ENCODE measurements at regions not wholly inside any gene's neighbourhood (a gene's known extent, or its start where the extent isn't known, plus 50 kb on each side); places are given as distances from the start of the nearest gene placed in this dataset.

- H3K27ac ChIP-seq (ENCODE audit: low read depth in 2 of 2, low read length in 2 of 2): no peak overlapping the region
- H3K9me3 ChIP-seq (ENCODE audit: control insufficient read depth in 2 of 2, low read length in 2 of 2): no peaks in the 10 kb centered on the region
These were observed 255.1 kb downstream of the PTPRC start for GRCh38 chr1:198893763-198894444.

DNA sequence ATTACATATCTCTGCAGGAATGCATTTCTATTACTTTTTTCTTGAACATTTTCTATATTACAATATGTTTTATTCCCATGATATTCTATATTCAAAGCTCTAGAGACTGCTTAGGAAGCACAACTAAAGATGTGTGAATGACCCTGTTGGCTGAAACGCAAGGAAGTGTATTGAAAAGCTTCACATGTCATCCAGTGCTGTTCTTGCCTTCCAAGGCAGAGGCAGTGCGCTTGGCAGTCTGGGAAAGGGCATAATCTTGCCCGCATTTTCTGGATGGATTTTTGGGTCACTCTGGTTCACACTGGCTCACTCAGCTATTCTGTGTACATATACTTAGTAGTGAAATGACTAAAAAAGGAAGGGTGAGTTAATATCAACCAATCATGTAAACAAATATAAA, 262.4 kb downstream of the PTPRC start:
- H3K27ac ChIP-seq (ENCODE audit: low read depth in 2 of 2, low read length in 2 of 2): no peak overlapping the region
- H3K9me3 ChIP-seq (ENCODE audit: control insufficient read depth in 2 of 2, low read length in 2 of 2): no peaks in the 10 kb centered on the region
- H3K36me3 ChIP-seq (ENCODE audit: control insufficient read depth in 2 of 2, insufficient read depth in 2 of 2, low read length in 2 of 2): no peaks in the 10 kb centered on the region
- H3K9ac ChIP-seq (ENCODE audit: low read depth in 1 of 2, low read length in 2 of 2): no peak overlapping the region
- no peaks in the 10 kb centered on the region for H3K4me1 ChIP-seq (ENCODE audit: control insufficient read depth in 2 of 2, insufficient read depth in 2 of 2, low read length in 2 of 2)
- no peaks in the 10 kb centered on the region for H3K27me3 ChIP-seq (ENCODE audit: control insufficient read depth in 2 of 2, insufficient read depth in 2 of 2, low read length in 2 of 2)
- H3K4me3 ChIP-seq (ENCODE audit: low read length in 2 of 2): no peak overlapping the region

More at GRCh38 chr1:198893763-198894444, 255.1 kb downstream of the PTPRC start:
- H3K27me3 ChIP-seq (ENCODE audit: control insufficient read depth in 2 of 2, insufficient read depth in 2 of 2, low read length in 2 of 2): no peaks in the 10 kb centered on the region
- H3K4me3 ChIP-seq (ENCODE audit: low read length in 2 of 2): no peak overlapping the region
- H3K4me1 ChIP-seq (ENCODE audit: control insufficient read depth in 2 of 2, insufficient read depth in 2 of 2, low read length in 2 of 2): no peaks in the 10 kb centered on the region
- H3K36me3 ChIP-seq (ENCODE audit: control insufficient read depth in 2 of 2, insufficient read depth in 2 of 2, low read length in 2 of 2): no peaks in the 10 kb centered on the region
- H3K9ac ChIP-seq (ENCODE audit: low read depth in 1 of 2, low read length in 2 of 2): no peak overlapping the region

DNA sequence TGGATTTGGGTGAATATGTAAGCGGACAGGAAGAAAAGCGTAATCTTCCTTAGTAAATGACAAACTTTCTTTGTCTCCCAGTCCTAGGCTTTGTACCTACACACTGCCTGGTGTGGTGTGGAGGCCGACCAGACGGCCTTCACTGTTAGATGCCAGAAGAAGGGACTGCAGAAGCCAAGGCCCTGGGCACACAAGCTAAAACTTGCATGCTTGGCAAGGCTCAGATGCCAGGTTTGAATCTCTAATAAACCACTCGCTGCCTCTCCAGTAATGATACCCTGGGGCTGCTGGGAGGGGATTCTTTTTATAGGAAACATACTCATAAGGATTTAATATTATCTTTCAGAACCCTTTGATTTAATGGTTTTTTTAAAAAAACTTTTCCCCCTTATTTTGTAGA, 263.8 kb downstream of the PTPRC start:
- H3K36me3 ChIP-seq (ENCODE audit: control insufficient read depth in 2 of 2, insufficient read depth in 2 of 2, low read length in 2 of 2): no peaks in the 10 kb centered on the region
- no peaks in the 10 kb centered on the region for H3K9me3 ChIP-seq (ENCODE audit: control insufficient read depth in 2 of 2, low read length in 2 of 2)
- no peak overlapping the region for H3K27ac ChIP-seq (ENCODE audit: low read depth in 2 of 2, low read length in 2 of 2)
- no peak overlapping the region for H3K4me3 ChIP-seq (ENCODE audit: low read length in 2 of 2)
- H3K4me1 ChIP-seq (ENCODE audit: control insufficient read depth in 2 of 2, insufficient read depth in 2 of 2, low read length in 2 of 2): no peaks in the 10 kb centered on the region
- no peaks in the 10 kb centered on the region for H3K27me3 ChIP-seq (ENCODE audit: control insufficient read depth in 2 of 2, insufficient read depth in 2 of 2, low read length in 2 of 2)
- H3K9ac ChIP-seq (ENCODE audit: low read depth in 1 of 2, low read length in 2 of 2): no peak overlapping the region

GRCh38 chr1:198903203-198903602, 264.4 kb downstream of the PTPRC start:
- no peaks in the 10 kb centered on the region for H3K36me3 ChIP-seq (ENCODE audit: control insufficient read depth in 2 of 2, insufficient read depth in 2 of 2, low read length in 2 of 2)
- no peaks in the 10 kb centered on the region for H3K27me3 ChIP-seq (ENCODE audit: control insufficient read depth in 2 of 2, insufficient read depth in 2 of 2, low read length in 2 of 2)
- H3K9ac ChIP-seq (ENCODE audit: low read depth in 1 of 2, low read length in 2 of 2): no peak overlapping the region
- no peaks in the 10 kb centered on the region for H3K4me1 ChIP-seq (ENCODE audit: control insufficient read depth in 2 of 2, insufficient read depth in 2 of 2, low read length in 2 of 2)
- H3K27ac ChIP-seq (ENCODE audit: low read depth in 2 of 2, low read length in 2 of 2): no peak overlapping the region
- no peak overlapping the region for H3K4me3 ChIP-seq (ENCODE audit: low read length in 2 of 2)
- H3K9me3 ChIP-seq (ENCODE audit: control insufficient read depth in 2 of 2, low read length in 2 of 2): no peaks in the 10 kb centered on the region

- no peaks in the 10 kb centered on the region for H3K9me3 ChIP-seq (ENCODE audit: control insufficient read depth in 2 of 2, low read length in 2 of 2)
- H3K9ac ChIP-seq (ENCODE audit: low read depth in 1 of 2, low read length in 2 of 2): no peak overlapping the region
- H3K36me3 ChIP-seq (ENCODE audit: control insufficient read depth in 2 of 2, insufficient read depth in 2 of 2, low read length in 2 of 2): no peaks in the 10 kb centered on the region
- no peaks in the 10 kb centered on the region for H3K4me1 ChIP-seq (ENCODE audit: control insufficient read depth in 2 of 2, insufficient read depth in 2 of 2, low read length in 2 of 2)
- no peak overlapping the region for H3K4me3 ChIP-seq (ENCODE audit: low read length in 2 of 2)
- H3K27ac ChIP-seq (ENCODE audit: low read depth in 2 of 2, low read length in 2 of 2): no peak overlapping the region
- no peaks in the 10 kb centered on the region for H3K27me3 ChIP-seq (ENCODE audit: control insufficient read depth in 2 of 2, insufficient read depth in 2 of 2, low read length in 2 of 2)
These were observed 264.8 kb downstream of the PTPRC start for GRCh38 chr1:198903621-198904020.

DNA sequence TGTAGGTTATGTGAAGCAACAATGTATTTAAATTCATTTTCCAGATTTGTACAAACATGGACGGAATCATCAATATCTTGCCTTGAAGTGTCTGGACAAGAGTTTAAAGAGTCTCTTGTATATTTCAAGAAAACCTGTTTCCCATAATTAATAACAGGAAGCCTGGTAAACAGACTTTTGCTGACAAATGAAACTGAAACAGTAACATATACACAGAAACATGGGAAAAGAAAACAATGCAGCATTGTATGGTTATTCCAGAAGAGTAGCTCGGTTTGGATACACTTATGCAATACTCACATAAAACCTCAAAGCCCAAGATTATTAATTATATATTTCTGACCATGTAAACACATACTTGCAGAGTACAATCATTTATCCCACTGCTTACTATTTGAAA, 265.5 kb downstream of the PTPRC start:
- no peaks in the 10 kb centered on the region for H3K27me3 ChIP-seq (ENCODE audit: control insufficient read depth in 2 of 2, insufficient read depth in 2 of 2, low read length in 2 of 2)
- H3K9me3 ChIP-seq (ENCODE audit: control insufficient read depth in 2 of 2, low read length in 2 of 2): no peaks in the 10 kb centered on the region
- H3K9ac ChIP-seq (ENCODE audit: low read depth in 1 of 2, low read length in 2 of 2): no peak overlapping the region
- H3K4me3 ChIP-seq (ENCODE audit: low read length in 2 of 2): no peak overlapping the region
- H3K4me1 ChIP-seq (ENCODE audit: control insufficient read depth in 2 of 2, insufficient read depth in 2 of 2, low read length in 2 of 2): no peaks in the 10 kb centered on the region
- H3K27ac ChIP-seq (ENCODE audit: low read depth in 2 of 2, low read length in 2 of 2): no peak overlapping the region
- H3K36me3 ChIP-seq (ENCODE audit: control insufficient read depth in 2 of 2, insufficient read depth in 2 of 2, low read length in 2 of 2): no peaks in the 10 kb centered on the region

DNA sequence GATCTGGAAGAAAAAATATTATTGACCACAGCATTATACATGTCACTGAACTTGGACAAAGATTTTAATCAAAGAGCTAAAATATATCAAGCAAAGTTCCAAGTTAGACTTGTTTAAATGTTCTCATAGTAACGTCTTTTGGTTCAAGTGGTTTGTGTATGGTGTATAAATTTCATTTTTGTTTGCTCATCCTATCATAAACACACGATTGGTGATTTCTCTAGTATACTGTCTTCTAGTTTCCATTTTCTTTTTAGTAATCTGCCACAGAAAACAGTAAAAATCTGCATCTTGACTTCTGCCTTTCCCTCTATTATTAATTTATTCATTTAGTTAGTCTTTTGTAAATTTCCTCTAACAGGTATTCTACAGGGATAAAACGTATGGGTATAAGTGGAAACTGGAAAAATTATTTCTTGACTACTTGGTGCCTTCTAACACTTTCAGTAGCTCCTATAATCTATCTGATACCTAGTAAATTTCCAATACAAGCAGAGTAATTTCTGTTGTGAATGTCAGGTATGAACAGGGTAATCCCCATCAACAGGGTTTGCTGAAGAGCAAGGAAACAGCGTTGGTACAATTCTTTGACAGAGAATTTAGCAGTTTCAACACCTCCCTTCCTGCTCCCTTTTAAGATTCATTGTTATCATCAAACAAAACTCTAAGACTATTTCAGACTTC, 268.0 kb downstream of the PTPRC start:
- Histone ChIP-seq H3K9me3 (ENCODE audit: control insufficient read depth in 2 of 2, low read length in 2 of 2) (no peaks in the 10 kb centered on the region), H3K4me3 (ENCODE audit: low read length in 2 of 2) (no peak overlapping the region), H3K4me1 (ENCODE audit: control insufficient read depth in 2 of 2, insufficient read depth in 2 of 2, low read length in 2 of 2) (no peaks in the 10 kb centered on the region), H3K36me3 (ENCODE audit: control insufficient read depth in 2 of 2, insufficient read depth in 2 of 2, low read length in 2 of 2) (no peaks in the 10 kb centered on the region), H3K27me3 (ENCODE audit: control insufficient read depth in 2 of 2, insufficient read depth in 2 of 2, low read length in 2 of 2) (no peaks in the 10 kb centered on the region), H3K9ac (ENCODE audit: low read depth in 1 of 2, low read length in 2 of 2) (no peak overlapping the region), H3K27ac (ENCODE audit: low read depth in 2 of 2, low read length in 2 of 2) (no peak overlapping the region)

GRCh38 chr1:198907423-198907746, 268.5 kb downstream of the PTPRC start:
- H3K4me1 ChIP-seq (ENCODE audit: control insufficient read depth in 2 of 2, insufficient read depth in 2 of 2, low read length in 2 of 2): no peaks in the 10 kb centered on the region
- no peak overlapping the region for H3K27ac ChIP-seq (ENCODE audit: low read depth in 2 of 2, low read length in 2 of 2)

DNA sequence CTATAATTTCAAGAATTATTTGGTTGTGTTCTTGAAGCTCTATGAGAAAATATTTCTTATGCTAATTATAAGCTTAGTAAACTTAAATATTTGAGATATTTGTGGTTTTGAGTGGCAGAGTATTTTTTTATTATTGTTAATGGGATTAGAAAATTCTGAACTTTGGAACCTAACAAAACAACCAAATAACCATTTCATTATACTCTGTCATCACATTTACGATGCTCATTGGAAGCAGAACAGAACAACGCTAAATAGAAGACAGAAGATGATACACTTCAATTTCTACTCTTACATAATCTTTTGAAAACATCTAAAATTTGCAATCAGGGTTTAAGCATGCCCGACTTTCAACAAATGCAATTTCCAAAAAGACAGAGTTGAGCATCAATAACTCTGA, 270.2 kb downstream of the PTPRC start:
- H3K4me1 ChIP-seq (ENCODE audit: control insufficient read depth in 2 of 2, insufficient read depth in 2 of 2, low read length in 2 of 2): no peaks in the 10 kb centered on the region
- no peaks in the 10 kb centered on the region for H3K27me3 ChIP-seq (ENCODE audit: control insufficient read depth in 2 of 2, insufficient read depth in 2 of 2, low read length in 2 of 2)
- no peak overlapping the region for H3K9ac ChIP-seq (ENCODE audit: low read depth in 1 of 2, low read length in 2 of 2)
- H3K27ac ChIP-seq (ENCODE audit: low read depth in 2 of 2, low read length in 2 of 2): no peak overlapping the region
- no peaks in the 10 kb centered on the region for H3K36me3 ChIP-seq (ENCODE audit: control insufficient read depth in 2 of 2, insufficient read depth in 2 of 2, low read length in 2 of 2)
- H3K9me3 ChIP-seq (ENCODE audit: control insufficient read depth in 2 of 2, low read length in 2 of 2): no peaks in the 10 kb centered on the region
- no peak overlapping the region for H3K4me3 ChIP-seq (ENCODE audit: low read length in 2 of 2)

More at GRCh38 chr1:198907423-198907746, 268.5 kb downstream of the PTPRC start:
- Histone ChIP-seq H3K9ac (ENCODE audit: low read depth in 1 of 2, low read length in 2 of 2) (no peak overlapping the region), H3K9me3 (ENCODE audit: control insufficient read depth in 2 of 2, low read length in 2 of 2) (no peaks in the 10 kb centered on the region), H3K27me3 (ENCODE audit: control insufficient read depth in 2 of 2, insufficient read depth in 2 of 2, low read length in 2 of 2) (no peaks in the 10 kb centered on the region), H3K36me3 (ENCODE audit: control insufficient read depth in 2 of 2, insufficient read depth in 2 of 2, low read length in 2 of 2) (no peaks in the 10 kb centered on the region), H3K4me3 (ENCODE audit: low read length in 2 of 2) (no peak overlapping the region)

GRCh38 chr1:198909973-198910372, 271.1 kb downstream of the PTPRC start:
- no peaks in the 10 kb centered on the region for H3K36me3 ChIP-seq (ENCODE audit: control insufficient read depth in 2 of 2, insufficient read depth in 2 of 2, low read length in 2 of 2)

More at GRCh38 chr1:198909973-198910372, 271.1 kb downstream of the PTPRC start:
- Histone ChIP-seq H3K9ac (ENCODE audit: low read depth in 1 of 2, low read length in 2 of 2) (no peak overlapping the region), H3K27me3 (ENCODE audit: control insufficient read depth in 2 of 2, insufficient read depth in 2 of 2, low read length in 2 of 2) (no peaks in the 10 kb centered on the region), H3K4me3 (ENCODE audit: low read length in 2 of 2) (no peak overlapping the region), H3K4me1 (ENCODE audit: control insufficient read depth in 2 of 2, insufficient read depth in 2 of 2, low read length in 2 of 2) (no peaks in the 10 kb centered on the region), H3K9me3 (ENCODE audit: control insufficient read depth in 2 of 2, low read length in 2 of 2) (no peaks in the 10 kb centered on the region), H3K27ac (ENCODE audit: low read depth in 2 of 2, low read length in 2 of 2) (no peak overlapping the region)

All from mucosa of rectum (tissue), 2 donors.